ENCODE measurements at regions not wholly inside any gene's neighbourhood (a gene's known extent, or its start where the extent isn't known, plus 50 kb on each side); places are given as distances from the start of the nearest gene placed in this dataset.

GRCh38 chr6:167738386-167738785, 88.3 kb upstream of the AFDN start:
- Mint-ChIP-seq H3K36me3 (no peaks in the 10 kb centered on the region), H3K27me3 (ENCODE audit: low read depth in 3 of 3) (peaks cover 0 to 5% (median 3%) of the 10 kb centered on the region in 3 donors), H3K27ac (no peak overlapping the region), H3K4me3 (no peak overlapping the region), H3K9me3 (peaks cover 0 to 3% (median 0%) of the 10 kb centered on the region in 6 donors), H3K4me1 (no peaks in the 10 kb centered on the region)
- no peak for DNase-seq

GRCh38 chr6:167739721-167740475, 86.8 kb upstream of the AFDN start:
- H3K27me3 Mint-ChIP-seq (ENCODE audit: low read depth in 3 of 3), result peaks cover 0 to 5% (median 3%) of the 10 kb centered on the region in 3 donors
- no peak overlapping the region for H3K27ac Mint-ChIP-seq
- DNase-seq, result no peak

GRCh38 chr6:167742719-167743303, 83.9 kb upstream of the AFDN start:
- DNase-seq, result no peak
- Mint-ChIP-seq H3K9me3 (peaks cover 0 to 1% (median 0%) of the 10 kb centered on the region in 6 donors), H3K27ac (no peak overlapping the region), H3K4me3 (no peak overlapping the region), H3K27me3 (ENCODE audit: low read depth in 3 of 3) (peaks cover 0 to 5% (median 2%) of the 10 kb centered on the region in 3 donors), H3K36me3 (no peaks in the 10 kb centered on the region), H3K4me1 (no peaks in the 10 kb centered on the region)

More at GRCh38 chr6:167739721-167740475, 86.8 kb upstream of the AFDN start:
- H3K4me3 Mint-ChIP-seq, result no peak overlapping the region
- no peaks in the 10 kb centered on the region for H3K4me1 Mint-ChIP-seq
- H3K36me3 Mint-ChIP-seq, result no peaks in the 10 kb centered on the region
- peaks cover 0 to 3% (median 0%) of the 10 kb centered on the region in 6 donors for H3K9me3 Mint-ChIP-seq

- Mint-ChIP-seq H3K4me1 (no peaks in the 10 kb centered on the region), H3K9me3 (no peaks in the 10 kb centered on the region), H3K4me3 (no peak overlapping the region), H3K27ac (no peak overlapping the region), H3K36me3 (no peaks in the 10 kb centered on the region), H3K27me3 (ENCODE audit: low read depth in 3 of 3) (peaks cover 0 to 5% (median 2%) of the 10 kb centered on the region in 3 donors)
- no peak for DNase-seq
Observed at GRCh38 chr6:167744681-167745669, 81.7 kb upstream of the AFDN start.

GRCh38 chr6:167745670-167746389, 80.9 kb upstream of the AFDN start:
- H3K36me3 Mint-ChIP-seq, result no peaks in the 10 kb centered on the region
- no peak for DNase-seq
- no peak overlapping the region for H3K4me3 Mint-ChIP-seq
- no peak overlapping the region for H3K27ac Mint-ChIP-seq
- peaks cover 0 to 5% (median 2%) of the 10 kb centered on the region in 3 donors for H3K27me3 Mint-ChIP-seq (ENCODE audit: low read depth in 3 of 3)
- H3K9me3 Mint-ChIP-seq, result no peaks in the 10 kb centered on the region
- no peaks in the 10 kb centered on the region for H3K4me1 Mint-ChIP-seq

GRCh38 chr6:167746390-167746907, 80.3 kb upstream of the AFDN start:
- H3K27ac Mint-ChIP-seq, result no peak overlapping the region

GRCh38 chr6:167746975-167747374, 79.7 kb upstream of the AFDN start:
- H3K4me1 Mint-ChIP-seq, result no peaks in the 10 kb centered on the region
- no peaks in the 10 kb centered on the region for H3K9me3 Mint-ChIP-seq
- H3K27me3 Mint-ChIP-seq (ENCODE audit: low read depth in 3 of 3), result peaks cover 0 to 2% (median 0%) of the 10 kb centered on the region in 3 donors
- H3K27ac Mint-ChIP-seq, result no peak overlapping the region
- DNase-seq, result no peak
- no peak overlapping the region for H3K4me3 Mint-ChIP-seq
- no peaks in the 10 kb centered on the region for H3K36me3 Mint-ChIP-seq

More at GRCh38 chr6:167746390-167746907, 80.3 kb upstream of the AFDN start:
- Mint-ChIP-seq H3K27me3 (ENCODE audit: low read depth in 3 of 3) (peaks cover 0 to 5% (median 0%) of the 10 kb centered on the region in 3 donors), H3K9me3 (no peaks in the 10 kb centered on the region), H3K4me1 (no peaks in the 10 kb centered on the region), H3K36me3 (no peaks in the 10 kb centered on the region), H3K4me3 (no peak overlapping the region)
- no peak for DNase-seq

- Mint-ChIP-seq H3K36me3 (no peaks in the 10 kb centered on the region), H3K27ac (no peak overlapping the region), H3K27me3 (ENCODE audit: low read depth in 3 of 3) (no peaks in the 10 kb centered on the region), H3K4me3 (no peak overlapping the region), H3K9me3 (no peaks in the 10 kb centered on the region), H3K4me1 (no peaks in the 10 kb centered on the region)
- DNase-seq, result no peak
Observed at GRCh38 chr6:167747645-167748044, 79.1 kb upstream of the AFDN start.

GRCh38 chr6:167748046-167748445, 78.7 kb upstream of the AFDN start:
- no peaks in the 10 kb centered on the region for H3K4me1 Mint-ChIP-seq
- no peaks in the 10 kb centered on the region for H3K27me3 Mint-ChIP-seq (ENCODE audit: low read depth in 3 of 3)
- H3K36me3 Mint-ChIP-seq, result no peaks in the 10 kb centered on the region
- H3K9me3 Mint-ChIP-seq, result no peaks in the 10 kb centered on the region
- no peak for DNase-seq
- no peak overlapping the region for H3K4me3 Mint-ChIP-seq
- H3K27ac Mint-ChIP-seq, result no peak overlapping the region

- Mint-ChIP-seq H3K27me3 (ENCODE audit: low read depth in 3 of 3) (peaks cover 0 to under 1% (median 0%) of the 10 kb centered on the region in 3 donors), H3K4me1 (no peaks in the 10 kb centered on the region), H3K36me3 (no peaks in the 10 kb centered on the region), H3K4me3 (no peak overlapping the region), H3K27ac (no peak overlapping the region), H3K9me3 (no peaks in the 10 kb centered on the region)
- no peak for DNase-seq
Observed at GRCh38 chr6:167748458-167749379, 78.0 kb upstream of the AFDN start.

- no peak for DNase-seq
- Mint-ChIP-seq H3K36me3 (no peaks in the 10 kb centered on the region), H3K4me1 (no peaks in the 10 kb centered on the region), H3K9me3 (no peaks in the 10 kb centered on the region), H3K27ac (no peak overlapping the region), H3K4me3 (no peak overlapping the region), H3K27me3 (ENCODE audit: low read depth in 3 of 3) (peaks cover 0 to 4% (median 0%) of the 10 kb centered on the region in 3 donors)
Observed at GRCh38 chr6:167750956-167751358, 75.8 kb upstream of the AFDN start.

GRCh38 chr6:167751579-167752115, 75.1 kb upstream of the AFDN start:
- H3K27me3 Mint-ChIP-seq (ENCODE audit: low read depth in 3 of 3), result peaks cover 0 to 4% (median 0%) of the 10 kb centered on the region in 3 donors
- H3K9me3 Mint-ChIP-seq, result no peaks in the 10 kb centered on the region
- H3K36me3 Mint-ChIP-seq, result no peaks in the 10 kb centered on the region
- no peaks in the 10 kb centered on the region for H3K4me1 Mint-ChIP-seq
- DNase-seq, result no peak
- H3K4me3 Mint-ChIP-seq, result no peak overlapping the region
- no peak overlapping the region for H3K27ac Mint-ChIP-seq

Data from immature natural killer cell (primary cell).